ENCODE measurements at regions not wholly inside any gene's neighbourhood (a gene's known extent, or its start where the extent isn't known, plus 50 kb on each side); places are given as distances from the start of the nearest gene placed in this dataset.

DNA sequence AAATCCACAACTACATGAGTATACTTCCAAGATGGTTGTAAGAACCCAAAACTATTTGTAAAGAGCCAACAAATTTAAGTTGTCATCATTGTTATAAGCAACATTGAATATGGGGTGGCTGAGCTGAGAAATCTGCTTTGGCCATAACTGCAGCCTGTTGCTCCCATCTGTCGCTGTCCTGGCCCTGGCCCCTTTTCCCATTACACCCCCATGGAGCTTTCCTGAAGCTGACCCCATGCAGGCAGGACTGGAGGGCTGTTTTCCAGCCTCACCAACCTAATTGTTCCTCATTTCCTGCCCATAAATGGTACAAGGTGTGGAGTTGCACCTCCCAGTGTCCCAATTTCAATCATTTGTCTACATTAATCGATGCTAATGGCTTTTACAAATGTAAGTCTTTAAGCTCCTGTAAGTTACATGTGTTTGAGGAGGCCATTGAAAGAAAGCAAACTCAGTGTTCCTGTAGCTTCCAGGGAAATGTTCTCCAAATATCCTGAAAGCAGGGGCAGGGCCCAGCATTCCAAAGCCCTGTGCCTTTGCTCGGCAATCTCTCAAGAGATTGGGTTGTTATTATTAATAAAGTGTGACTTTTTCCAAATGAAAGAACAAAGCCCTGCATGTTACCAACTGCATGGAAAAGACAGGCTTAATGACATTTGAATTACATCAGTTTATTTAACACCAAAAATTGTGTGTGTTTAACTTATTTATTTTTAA, 545.9 kb downstream of the PLPP3 start:
- DNase-seq = no peak
- Histone ChIP-seq H3K9me3 (no peaks in the 10 kb centered on the region), H3K4me3 (no peak overlapping the region), H3K27ac (no peak overlapping the region), H3K36me3 (no peaks in the 10 kb centered on the region), H3K4me1 (peaks cover 0 to 10% (median 0%) of the 10 kb centered on the region in 3 donors), H3K27me3 (no peaks in the 10 kb centered on the region)
- TF ChIP-seq POLR2A (IDR thresholded peaks at IDR 0.05) = no peak
- TF ChIP-seq, protein P1, sequence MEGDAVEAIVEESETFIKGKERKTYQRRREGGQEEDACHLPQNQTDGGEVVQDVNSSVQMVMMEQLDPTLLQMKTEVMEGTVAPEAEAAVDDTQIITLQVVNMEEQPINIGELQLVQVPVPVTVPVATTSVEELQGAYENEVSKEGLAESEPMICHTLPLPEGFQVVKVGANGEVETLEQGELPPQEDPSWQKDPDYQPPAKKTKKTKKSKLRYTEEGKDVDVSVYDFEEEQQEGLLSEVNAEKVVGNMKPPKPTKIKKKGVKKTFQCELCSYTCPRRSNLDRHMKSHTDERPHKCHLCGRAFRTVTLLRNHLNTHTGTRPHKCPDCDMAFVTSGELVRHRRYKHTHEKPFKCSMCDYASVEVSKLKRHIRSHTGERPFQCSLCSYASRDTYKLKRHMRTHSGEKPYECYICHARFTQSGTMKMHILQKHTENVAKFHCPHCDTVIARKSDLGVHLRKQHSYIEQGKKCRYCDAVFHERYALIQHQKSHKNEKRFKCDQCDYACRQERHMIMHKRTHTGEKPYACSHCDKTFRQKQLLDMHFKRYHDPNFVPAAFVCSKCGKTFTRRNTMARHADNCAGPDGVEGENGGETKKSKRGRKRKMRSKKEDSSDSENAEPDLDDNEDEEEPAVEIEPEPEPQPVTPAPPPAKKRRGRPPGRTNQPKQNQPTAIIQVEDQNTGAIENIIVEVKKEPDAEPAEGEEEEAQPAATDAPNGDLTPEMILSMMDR (IDR thresholded peaks at IDR 0.05) = no peak
- 63 to 74% methylated on average over 2 to 3 of the region's 3 CpGs for WGBS, 2 donors
- intact Hi-C loops (cut with DNase I) = no loop called here

DNA sequence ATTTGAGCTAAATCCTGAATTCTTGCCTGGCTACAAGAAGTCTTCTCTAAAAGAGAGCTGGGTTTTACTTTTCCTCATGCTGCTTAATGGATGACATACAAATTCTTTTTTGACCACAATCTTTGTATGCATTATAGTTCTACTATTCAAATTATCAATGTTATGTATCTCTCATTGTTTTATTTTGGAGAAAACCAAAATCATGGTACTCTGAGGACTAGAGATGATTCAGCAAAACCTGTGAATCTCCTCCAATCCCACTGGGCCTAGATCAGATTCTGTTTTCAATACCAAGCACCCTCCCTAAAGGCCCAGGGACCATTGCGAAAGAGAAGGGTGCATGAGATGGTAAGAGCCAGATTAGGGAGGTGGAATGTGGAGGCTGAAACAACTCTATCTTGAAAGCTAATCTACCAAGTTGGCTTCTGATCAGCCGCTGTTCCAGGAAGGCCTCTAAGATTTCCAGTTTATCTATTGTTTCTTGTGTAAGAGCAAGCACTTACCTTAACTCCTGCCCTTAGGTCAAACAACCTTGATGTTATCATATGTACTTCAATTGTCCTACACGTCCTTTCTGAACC, 547.2 kb downstream of the PLPP3 start:
- DNase-seq = no peak
- no peak overlapping the region for H3K27ac ChIP-seq
- peaks cover 0 to 10% (median 0%) of the 10 kb centered on the region in 3 donors for H3K4me1 ChIP-seq
- no peaks in the 10 kb centered on the region for H3K9me3 ChIP-seq
- TF ChIP-seq, protein P1 (IDR thresholded peaks at IDR 0.05) = no peak
- no peak for TF ChIP-seq POLR2A (IDR thresholded peaks at IDR 0.05)
- 88 to 89% methylated on average over 3 of the region's 3 CpGs for WGBS, 2 donors
- no peaks in the 10 kb centered on the region for H3K27me3 ChIP-seq
- no peaks in the 10 kb centered on the region for H3K36me3 ChIP-seq
- H3K4me3 ChIP-seq = no peak overlapping the region
- intact Hi-C loops (cut with DNase I) = no loop called here

DNA sequence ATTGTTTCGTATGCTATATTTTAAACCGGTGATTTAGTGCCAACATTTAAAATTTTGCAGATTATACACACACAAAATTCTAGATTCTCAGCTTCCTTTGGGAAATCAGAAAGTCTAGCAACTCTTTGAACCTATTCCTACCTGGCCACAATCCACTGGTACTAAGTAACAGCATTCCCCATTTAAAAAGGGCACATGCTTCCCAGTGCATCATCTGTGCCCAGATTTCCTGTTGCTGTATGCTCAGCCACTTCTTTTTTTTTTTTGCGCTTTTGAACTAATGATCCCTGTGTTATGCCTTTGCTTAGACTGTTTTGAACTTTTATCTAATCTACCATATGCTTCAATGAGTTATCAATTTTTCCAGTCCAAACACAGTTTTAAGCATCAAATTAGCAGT, 548.4 kb downstream of the PLPP3 start:
- Histone ChIP-seq H3K4me1 (peaks cover 0 to 5% (median 0%) of the 10 kb centered on the region in 3 donors), H3K9me3 (no peaks in the 10 kb centered on the region), H3K4me3 (no peak overlapping the region), H3K36me3 (no peaks in the 10 kb centered on the region), H3K27me3 (no peaks in the 10 kb centered on the region), H3K27ac (no peak overlapping the region)
- WGBS, 2 donors = 87 to 91% methylated on average over 3 of the region's 3 CpGs
- DNase-seq = no peak
- TF ChIP-seq, protein P1 (IDR thresholded peaks at IDR 0.05) = no peak
- TF ChIP-seq POLR2A (IDR thresholded peaks at IDR 0.05) = no peak
- intact Hi-C loops (cut with DNase I) = no loop called here

DNA sequence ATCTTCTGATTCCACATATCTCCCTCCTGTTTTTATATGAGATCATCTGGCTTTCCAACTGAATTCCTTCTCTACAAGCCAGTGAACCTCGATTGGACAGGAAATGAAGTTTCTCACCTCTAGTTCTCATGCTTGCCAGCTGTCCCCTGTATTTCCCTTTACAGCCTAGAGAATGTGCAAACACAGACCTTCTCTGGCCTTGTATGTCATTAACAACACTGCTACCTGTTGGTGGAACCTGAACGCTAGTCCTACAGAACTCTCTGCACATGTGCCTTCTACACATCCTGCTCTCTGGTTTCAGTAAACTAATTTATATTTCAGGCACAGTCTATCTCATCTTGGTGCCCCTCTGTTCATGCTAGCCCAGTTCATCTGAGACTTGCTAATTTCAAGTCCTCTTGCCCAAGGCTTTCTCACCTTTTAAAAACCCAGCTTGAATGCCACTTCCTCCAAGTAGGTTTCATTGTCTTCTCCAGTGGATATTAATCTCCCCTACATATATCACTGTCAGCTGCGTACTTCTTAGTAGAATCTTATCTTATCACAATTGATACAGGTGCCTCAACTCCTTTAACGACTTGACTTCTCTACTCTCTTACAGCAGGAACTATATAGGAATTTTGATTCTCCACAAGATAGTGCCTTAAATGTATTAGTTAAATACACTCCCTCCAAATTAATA, 549.9 kb downstream of the PLPP3 start:
- no peaks in the 10 kb centered on the region for H3K36me3 ChIP-seq
- no peaks in the 10 kb centered on the region for H3K4me1 ChIP-seq
- TF ChIP-seq, protein P1 (IDR thresholded peaks at IDR 0.05) = no peak
- no peak for TF ChIP-seq POLR2A (IDR thresholded peaks at IDR 0.05)
- WGBS, 2 donors = 58 to 64% methylated on average over 4 of the region's 4 CpGs
- DNase-seq = no peak
- no peak overlapping the region for H3K27ac ChIP-seq
- no peaks in the 10 kb centered on the region for H3K9me3 ChIP-seq
- H3K27me3 ChIP-seq = no peaks in the 10 kb centered on the region
- no peak overlapping the region for H3K4me3 ChIP-seq
- intact Hi-C loops (cut with DNase I) = no loop called here

DNA sequence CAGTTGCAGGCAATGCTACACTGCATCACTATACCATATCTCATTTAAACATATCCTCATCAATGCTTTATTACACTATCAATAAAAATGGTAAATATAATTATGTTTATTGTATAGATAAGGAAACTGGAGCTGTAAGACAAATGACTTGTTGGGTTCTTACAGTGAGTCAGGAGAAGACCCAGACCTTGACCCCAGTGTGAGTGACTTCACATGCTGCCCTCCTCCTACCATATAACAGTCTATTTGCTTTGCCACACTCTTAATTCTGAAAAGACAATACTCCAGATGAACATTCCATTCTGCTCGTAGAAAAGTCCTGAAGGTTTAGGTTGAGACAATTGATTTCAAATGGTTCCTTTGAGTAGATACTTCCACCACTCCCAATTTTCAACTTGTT, 550.5 kb downstream of the PLPP3 start:
- H3K36me3 ChIP-seq = no peaks in the 10 kb centered on the region
- H3K9me3 ChIP-seq = no peaks in the 10 kb centered on the region
- no peak overlapping the region for H3K4me3 ChIP-seq
- H3K27me3 ChIP-seq = no peaks in the 10 kb centered on the region
- H3K4me1 ChIP-seq = no peaks in the 10 kb centered on the region
- no peak for DNase-seq
- 73 to 79% methylated on average over 1 of the region's 1 CpG for WGBS, 2 donors
- intact Hi-C loops (cut with DNase I) = no loop called here
- no peak overlapping the region for H3K27ac ChIP-seq
- no peak for TF ChIP-seq POLR2A (IDR thresholded peaks at IDR 0.05)
- TF ChIP-seq, protein P1 (IDR thresholded peaks at IDR 0.05) = no peak
